GM12865 (cell line): ENCODE measurements at regions not wholly inside any gene's neighbourhood (a gene's known extent, or its start where the extent isn't known, plus 50 kb on each side); places are given as distances from the start of the nearest gene placed in this dataset.
A peak's percentile ranks its signal among the peaks of the same experiment; 100 is the strongest.

Experiments
- DNase-seq: peaks from one replicate; pipeline ENCODE4 v3.0.0; 2010; ENCODE audit warnings: low read depth
- H3K4me3 ChIP-seq: 2 replicates; pipeline ENCODE4 v1.5.1; 2011; ENCODE audit warnings: mild to moderate bottlenecking, low read depth, low read length, control low read depth
- TF ChIP-seq, protein P1 (sequence below): IDR thresholded peaks from 2 replicates; pipeline ENCODE4 v1.5.1; 2011; ENCODE audit warnings: low read length, control low read depth, low read depth, inconsistent platforms; ENCODE audit not compliant: insufficient read depth; ENCODE audit errors: missing control alignments

DNA sequence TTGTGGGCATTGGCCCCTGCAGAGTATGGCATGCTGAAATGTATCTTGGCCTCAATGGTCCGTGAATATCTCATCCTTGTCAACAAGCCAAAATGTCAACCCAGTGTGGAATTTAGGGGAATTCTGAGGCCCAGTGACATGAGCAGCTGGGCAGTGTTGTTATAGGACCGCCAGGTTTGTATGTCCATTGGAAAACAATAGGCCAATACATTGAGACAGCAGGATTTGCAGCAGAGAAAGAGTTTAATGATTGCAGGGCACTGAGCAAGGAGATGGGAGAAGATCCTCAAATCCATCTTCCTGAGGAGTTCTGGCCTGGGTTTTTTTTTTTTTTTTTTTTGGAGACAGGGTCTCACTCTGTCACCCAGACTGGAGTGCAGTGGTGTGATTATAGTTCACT lies 95.7 kb upstream of the BAIAP2L1 start:
- no peak overlapping the region for H3K4me3 ChIP-seq
- TF ChIP-seq, protein P1, sequence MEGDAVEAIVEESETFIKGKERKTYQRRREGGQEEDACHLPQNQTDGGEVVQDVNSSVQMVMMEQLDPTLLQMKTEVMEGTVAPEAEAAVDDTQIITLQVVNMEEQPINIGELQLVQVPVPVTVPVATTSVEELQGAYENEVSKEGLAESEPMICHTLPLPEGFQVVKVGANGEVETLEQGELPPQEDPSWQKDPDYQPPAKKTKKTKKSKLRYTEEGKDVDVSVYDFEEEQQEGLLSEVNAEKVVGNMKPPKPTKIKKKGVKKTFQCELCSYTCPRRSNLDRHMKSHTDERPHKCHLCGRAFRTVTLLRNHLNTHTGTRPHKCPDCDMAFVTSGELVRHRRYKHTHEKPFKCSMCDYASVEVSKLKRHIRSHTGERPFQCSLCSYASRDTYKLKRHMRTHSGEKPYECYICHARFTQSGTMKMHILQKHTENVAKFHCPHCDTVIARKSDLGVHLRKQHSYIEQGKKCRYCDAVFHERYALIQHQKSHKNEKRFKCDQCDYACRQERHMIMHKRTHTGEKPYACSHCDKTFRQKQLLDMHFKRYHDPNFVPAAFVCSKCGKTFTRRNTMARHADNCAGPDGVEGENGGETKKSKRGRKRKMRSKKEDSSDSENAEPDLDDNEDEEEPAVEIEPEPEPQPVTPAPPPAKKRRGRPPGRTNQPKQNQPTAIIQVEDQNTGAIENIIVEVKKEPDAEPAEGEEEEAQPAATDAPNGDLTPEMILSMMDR, result no peak
- DNase-seq, result no peak

DNA sequence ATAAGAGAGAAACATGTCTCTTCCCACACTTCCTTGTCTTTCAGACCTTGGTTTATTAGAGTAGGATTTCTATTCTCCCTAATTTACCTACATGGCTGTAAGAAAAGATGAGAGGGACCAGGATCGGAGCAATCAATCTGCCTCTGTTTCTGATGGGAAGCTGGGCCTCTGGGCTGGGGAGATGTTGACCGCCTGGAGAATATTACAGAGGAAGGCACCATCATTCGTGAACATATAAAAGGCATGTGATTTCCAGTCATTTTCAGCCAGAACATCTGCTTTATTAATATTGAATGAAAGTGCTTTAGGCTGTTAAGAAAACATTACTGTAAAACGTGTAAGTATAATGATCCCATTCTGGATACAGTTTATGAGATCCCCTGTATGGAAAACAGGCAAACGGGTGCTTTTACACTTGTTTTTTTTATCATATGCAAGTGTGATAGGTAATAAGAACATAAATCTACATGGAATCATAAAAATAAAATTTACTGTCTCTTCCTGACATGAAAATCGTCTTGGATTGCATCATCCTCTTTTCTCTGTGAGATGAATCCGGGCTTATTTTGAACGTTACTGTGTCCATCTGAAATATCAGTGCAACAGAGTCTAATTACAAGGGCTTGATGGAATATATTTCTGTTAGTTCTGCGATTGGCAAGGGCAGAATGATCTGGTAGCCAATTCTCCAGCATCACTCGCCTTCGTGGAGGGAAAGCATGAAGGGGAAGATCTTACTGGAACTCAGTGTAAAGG lies 94.5 kb upstream of the BAIAP2L1 start:
- DNase-seq, result no peak
- H3K4me3 ChIP-seq, result no peak overlapping the region
- TF ChIP-seq, protein P1, result no peak

DNA sequence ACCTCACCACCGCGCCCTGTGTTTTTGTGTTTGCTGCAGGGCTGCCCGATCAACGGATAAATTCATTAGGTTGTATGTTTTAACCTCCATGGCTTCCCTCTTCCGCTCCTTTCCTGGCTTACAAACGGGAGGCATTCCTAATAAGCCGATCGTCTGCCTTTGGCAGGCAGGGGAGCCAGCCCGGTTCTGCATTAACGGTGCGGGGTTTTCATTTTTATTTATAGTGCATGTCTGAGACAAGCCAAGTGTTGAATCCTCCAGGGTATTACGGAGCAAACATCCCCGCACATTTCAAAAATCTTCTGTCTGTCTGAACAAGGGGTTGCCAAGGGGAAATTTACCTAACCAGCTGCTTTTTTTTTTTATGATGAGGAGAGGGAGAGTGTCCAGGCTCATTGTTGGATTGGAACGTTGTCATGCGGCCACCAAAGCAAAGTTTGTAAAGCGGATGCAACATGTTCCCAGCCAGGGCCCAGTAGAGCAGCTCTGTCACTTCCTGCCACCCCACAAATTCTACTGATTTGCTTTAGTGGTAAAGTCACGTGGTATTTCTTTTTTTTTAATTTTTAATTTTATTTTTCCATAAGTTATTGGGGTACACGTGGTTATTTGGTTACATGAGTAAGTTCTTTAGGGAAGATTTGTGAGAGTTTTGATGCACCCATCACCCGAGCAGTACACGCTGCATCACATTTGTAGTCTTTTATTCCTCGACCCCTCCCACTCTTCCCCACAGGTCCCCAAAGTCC lies 92.3 kb upstream of the BAIAP2L1 start:
- no peak overlapping the region for H3K4me3 ChIP-seq
- TF ChIP-seq, protein P1, result no peak
- DNase-seq, result no peak

DNA sequence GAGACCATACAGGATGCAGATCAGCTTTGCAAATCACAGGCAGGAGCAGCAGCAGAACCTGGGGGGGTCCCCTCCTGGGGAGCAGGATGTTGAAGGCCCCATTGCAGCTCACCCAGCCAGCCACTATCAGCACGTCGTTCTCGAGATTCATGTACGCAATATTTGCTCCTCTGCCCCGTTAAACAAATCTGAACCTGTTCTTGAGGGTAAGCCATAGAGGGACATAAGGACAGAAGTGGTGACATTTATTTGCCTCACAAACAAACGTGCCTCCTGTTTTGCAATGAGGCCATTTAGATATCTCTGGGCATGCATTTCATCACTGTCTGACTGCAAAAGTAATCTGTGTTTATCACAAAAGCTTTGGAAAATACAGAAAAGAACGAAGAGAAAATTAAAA lies 87.3 kb upstream of the BAIAP2L1 start:
- DNase-seq, result no peak
- H3K4me3 ChIP-seq, result no peak overlapping the region
- TF ChIP-seq, protein P1, result no peak

DNA sequence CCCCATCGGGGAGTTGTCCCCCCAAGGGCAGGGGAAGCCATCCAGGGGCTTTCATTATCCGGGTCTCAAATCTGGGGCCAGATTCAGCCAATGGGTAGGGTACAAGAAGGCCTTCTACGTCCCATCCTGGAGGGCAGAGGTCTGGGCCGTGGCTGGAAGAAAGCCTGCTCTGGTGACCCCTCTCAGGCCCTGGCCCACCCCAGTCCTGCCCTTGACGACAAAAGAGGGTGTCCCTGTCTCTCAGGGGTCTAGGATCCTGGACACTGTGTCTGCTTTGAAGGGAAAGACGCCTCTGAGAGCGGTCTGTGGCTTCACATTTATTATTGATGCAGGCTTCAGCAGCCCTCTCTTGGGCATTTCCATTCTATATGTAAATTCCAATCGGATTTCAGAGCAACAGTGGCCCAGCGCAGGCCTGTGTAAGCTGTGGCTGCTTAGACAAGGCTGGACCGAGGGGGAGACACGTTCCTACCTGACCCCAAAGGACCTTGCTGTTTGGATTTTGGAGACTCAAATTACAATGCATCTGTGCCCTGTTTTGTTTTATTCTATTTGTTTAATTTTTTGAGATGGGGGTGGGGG lies 83.2 kb upstream of the BAIAP2L1 start:
- TF ChIP-seq, protein P1, result no peak
- no peak for DNase-seq

DNA sequence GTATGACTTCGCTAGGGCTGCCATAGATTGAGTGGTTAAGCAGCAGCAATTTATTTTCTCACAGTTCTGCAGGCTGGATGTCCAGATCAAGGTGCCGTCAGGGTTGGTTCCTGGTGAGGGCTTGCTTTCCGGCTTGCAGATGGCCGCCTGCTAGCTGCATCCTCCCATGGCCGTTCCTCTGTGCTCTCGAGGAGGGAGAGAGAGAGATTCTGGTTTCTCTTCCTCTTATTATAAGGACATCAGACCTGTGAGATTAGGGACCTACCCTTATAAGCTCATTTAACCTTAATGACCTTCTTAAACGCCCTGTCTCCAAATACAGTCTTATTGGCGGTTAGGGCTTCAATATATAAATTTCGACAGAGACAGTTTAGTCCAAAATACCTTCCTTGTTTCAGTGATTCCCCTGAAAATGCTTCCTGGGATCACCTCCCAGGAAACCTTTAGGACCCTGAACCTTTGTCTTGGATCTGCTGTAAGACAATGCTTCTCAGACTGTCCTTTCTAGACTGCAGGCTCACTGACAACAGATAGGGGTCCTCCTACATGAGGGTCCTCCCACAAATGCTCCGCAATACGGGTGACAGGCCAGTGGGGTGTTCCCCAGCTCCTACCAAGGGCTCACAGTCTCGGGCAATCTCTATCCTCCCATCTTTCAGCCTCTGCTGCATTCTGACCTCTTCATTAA lies 82.5 kb upstream of the BAIAP2L1 start:
- no peak overlapping the region for H3K4me3 ChIP-seq
- DNase-seq, result peak; percentile 27
- TF ChIP-seq, protein P1, result no peak

More for the DNA sequence above, 83.2 kb upstream of the BAIAP2L1 start:
- no peak overlapping the region for H3K4me3 ChIP-seq
